Neural cell (in vitro differentiated cells): ENCODE measurements at regions not wholly inside any gene's neighbourhood (a gene's known extent, or its start where the extent isn't known, plus 50 kb on each side); places are given as distances from the start of the nearest gene placed in this dataset.

ENCODE experiments used
- H2AFZ ChIP-seq: fragments of 200-600, 300-800 bp; sonication (generic), shearing (Covaris generic); 2 replicates; pipeline ENCODE4 v1.6.0; 2014; ENCODE audit warnings: low read depth, mild to moderate bottlenecking, antibody characterized with exemption, low read length, moderate library complexity
- H3F3A ChIP-seq: fragments of 200-600 bp; shearing (Covaris generic); 2 replicates; pipeline ENCODE4 v1.6.1; 2016; ENCODE audit warnings: mild to moderate bottlenecking, moderate library complexity, mixed read lengths, antibody characterized with exemption, low read length; ENCODE audit not compliant: insufficient read depth, poor library complexity, severe bottlenecking
- H3K27ac ChIP-seq: fragments of 200-600, 300-800 bp; sonication (generic), shearing (Covaris generic); 2 replicates; pipeline ENCODE4 v1.5.1; 2014; ENCODE audit warnings: mild to moderate bottlenecking, low read length, moderate library complexity
- H3K27me3 ChIP-seq: fragments of 300-800, 200-600 bp; sonication (generic), shearing (Covaris generic); 2 replicates; pipeline ENCODE4 v1.6.0; 2014; ENCODE audit warnings: mild to moderate bottlenecking, low read depth, low read length, moderate library complexity; ENCODE audit not compliant: insufficient read depth
- H3K36me3 ChIP-seq: fragments of 300-800, 200-600 bp; sonication (generic), shearing (Covaris generic); 2 replicates; pipeline ENCODE4 v1.5.1; 2014; ENCODE audit warnings: mild to moderate bottlenecking, antibody characterized with exemption, low read length, moderate library complexity; ENCODE audit not compliant: insufficient read depth
- H3K4me2 ChIP-seq: fragments of 300-800, 200-600 bp; sonication (generic), shearing (Covaris generic); 2 replicates; pipeline ENCODE4 v1.6.0; 2014; ENCODE audit warnings: mild to moderate bottlenecking, low read length
- H3K4me3 ChIP-seq: fragments of 300-800, 200-600 bp; sonication (generic), shearing (Covaris generic); 2 replicates; pipeline ENCODE4 v1.5.1; 2014; ENCODE audit warnings: mild to moderate bottlenecking, low read length, moderate library complexity
- H3K79me2 ChIP-seq: fragments of 200-600 bp; shearing (Covaris generic); replicated peaks from 2 replicates; pipeline ENCODE4 v1.6.0; 2014; ENCODE audit warnings: mild to moderate bottlenecking, low read length, moderate library complexity; ENCODE audit not compliant: insufficient read depth
- H3K9ac ChIP-seq: fragments of 300-800, 200-600 bp; sonication (generic), shearing (Covaris generic); 2 replicates; pipeline ENCODE4 v1.6.1; 2016; ENCODE audit warnings: mild to moderate bottlenecking, low read length, mixed read lengths
- H3K9me2 ChIP-seq: fragments of 200-600 bp; shearing (Covaris generic); 2 replicates; pipeline ENCODE4 v1.6.1; 2016; ENCODE audit warnings: mild to moderate bottlenecking, low read length, mixed read lengths; ENCODE audit not compliant: insufficient read depth
- H3K9me3 ChIP-seq: fragments of 200-600, 300-800 bp; sonication (generic), shearing (Covaris generic); 2 replicates; pipeline ENCODE4 v1.6.1; 2016; ENCODE audit warnings: mild to moderate bottlenecking, mixed run types, low read length, moderate library complexity, mixed read lengths
- H4K20me1 ChIP-seq: fragments of 200-600 bp; shearing (Covaris generic); 2 replicates; pipeline ENCODE4 v1.6.1; 2016; ENCODE audit warnings: mild to moderate bottlenecking, mixed run types; ENCODE audit not compliant: insufficient read depth
- EP300 ChIP-seq: fragments of 450-650 bp; conservative IDR thresholded peaks from 2 replicates; pipeline ENCODE4 v1.6.1; 2014; ENCODE audit warnings: antibody characterized with exemption, mild to moderate bottlenecking, moderate library complexity; ENCODE audit not compliant: poor library complexity, severe bottlenecking
- EZH2 ChIP-seq: fragments of 200-600, 300-800 bp; shearing (Covaris generic), sonication (generic); IDR thresholded peaks from 2 replicates; pipeline ENCODE4 v1.6.1; 2014; ENCODE audit warnings: antibody characterized with exemption, low read length, borderline replicate concordance, mild to moderate bottlenecking; ENCODE audit not compliant: insufficient read depth, poor library complexity, severe bottlenecking
- MXI1 ChIP-seq: fragments of 450-650 bp; conservative IDR thresholded peaks from 2 replicates; pipeline ENCODE4 v1.6.1; 2014; ENCODE audit warnings: antibody characterized with exemption, mild to moderate bottlenecking; ENCODE audit not compliant: poor library complexity, severe bottlenecking
- POLR2AphosphoS5 ChIP-seq: IDR thresholded peaks from 2 replicates; pipeline ENCODE4 v1.6.1; 2012
- RAD21 ChIP-seq: fragments of 450-650 bp; conservative IDR thresholded peaks from 2 replicates; pipeline ENCODE4 v1.6.1; 2014; ENCODE audit warnings: antibody characterized with exemption, mild to moderate bottlenecking, moderate library complexity
- SMC3 ChIP-seq: fragments of 450-650 bp; conservative IDR thresholded peaks from 2 replicates; pipeline ENCODE4 v1.6.1; 2014; ENCODE audit warnings: antibody characterized with exemption, mild to moderate bottlenecking, moderate library complexity; ENCODE audit not compliant: poor library complexity
- TAF1 ChIP-seq: IDR thresholded peaks from 2 replicates; pipeline ENCODE4 v1.6.1; 2012; ENCODE audit warnings: low read depth
- TF ChIP-seq, protein P1 (sequence below): IDR thresholded peaks from 2 replicates; pipeline ENCODE4 v1.6.1; 2012; ENCODE audit warnings: borderline replicate concordance
- TF ChIP-seq, protein P2 (sequence below): fragments of 450-650 bp; IDR thresholded peaks from 2 replicates; pipeline ENCODE4 v1.5.1; 2014; ENCODE audit warnings: antibody characterized with exemption, mild to moderate bottlenecking, moderate library complexity; ENCODE audit not compliant: poor library complexity, severe bottlenecking

DNA sequence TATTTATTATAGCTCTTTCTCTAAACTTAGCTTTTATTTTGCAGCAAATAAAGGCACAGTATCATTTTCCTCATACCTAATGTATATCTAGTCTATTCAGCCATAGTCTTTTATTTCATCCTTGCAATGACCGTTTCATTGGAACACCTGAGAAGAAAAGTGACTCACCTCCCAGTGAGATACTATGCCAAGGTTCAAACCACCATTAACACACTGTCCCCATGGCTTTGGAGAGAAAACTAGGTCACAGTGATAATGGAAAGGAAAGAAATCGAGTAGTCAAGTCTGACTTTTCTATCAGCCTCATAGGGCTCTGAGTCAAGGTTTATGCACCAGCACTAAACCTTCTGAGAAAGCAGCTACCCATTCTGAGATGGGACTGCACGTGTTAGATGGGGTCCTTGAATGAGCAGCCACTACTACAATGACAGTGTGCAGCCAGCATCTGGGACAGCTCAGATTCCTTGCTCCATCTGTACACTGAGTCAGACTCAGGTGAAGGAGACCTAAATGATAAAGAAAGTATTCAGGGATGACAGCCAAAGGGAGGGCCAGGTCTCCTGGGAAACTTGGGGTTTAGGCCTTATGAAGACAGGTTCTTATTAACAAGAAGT lies 971.1 kb upstream of the ACVR2A start:
- no peak overlapping the region for H3K4me3 ChIP-seq
- H3K9me2 ChIP-seq, result no peaks in the 10 kb centered on the region
- H3K27ac ChIP-seq, result no peak overlapping the region
- H3F3A ChIP-seq, result no peaks in the 10 kb centered on the region
- H3K36me3 ChIP-seq, result no peaks in the 10 kb centered on the region
- no peaks in the 10 kb centered on the region for H3K9me3 ChIP-seq
- H3K4me2 ChIP-seq, result no peak overlapping the region
- no peak overlapping the region for H3K9ac ChIP-seq
- no peaks in the 10 kb centered on the region for H3K27me3 ChIP-seq
- H3K79me2 ChIP-seq, result no peaks in the 10 kb centered on the region
- no peak overlapping the region for H2AFZ ChIP-seq
- TF ChIP-seq, protein P1, sequence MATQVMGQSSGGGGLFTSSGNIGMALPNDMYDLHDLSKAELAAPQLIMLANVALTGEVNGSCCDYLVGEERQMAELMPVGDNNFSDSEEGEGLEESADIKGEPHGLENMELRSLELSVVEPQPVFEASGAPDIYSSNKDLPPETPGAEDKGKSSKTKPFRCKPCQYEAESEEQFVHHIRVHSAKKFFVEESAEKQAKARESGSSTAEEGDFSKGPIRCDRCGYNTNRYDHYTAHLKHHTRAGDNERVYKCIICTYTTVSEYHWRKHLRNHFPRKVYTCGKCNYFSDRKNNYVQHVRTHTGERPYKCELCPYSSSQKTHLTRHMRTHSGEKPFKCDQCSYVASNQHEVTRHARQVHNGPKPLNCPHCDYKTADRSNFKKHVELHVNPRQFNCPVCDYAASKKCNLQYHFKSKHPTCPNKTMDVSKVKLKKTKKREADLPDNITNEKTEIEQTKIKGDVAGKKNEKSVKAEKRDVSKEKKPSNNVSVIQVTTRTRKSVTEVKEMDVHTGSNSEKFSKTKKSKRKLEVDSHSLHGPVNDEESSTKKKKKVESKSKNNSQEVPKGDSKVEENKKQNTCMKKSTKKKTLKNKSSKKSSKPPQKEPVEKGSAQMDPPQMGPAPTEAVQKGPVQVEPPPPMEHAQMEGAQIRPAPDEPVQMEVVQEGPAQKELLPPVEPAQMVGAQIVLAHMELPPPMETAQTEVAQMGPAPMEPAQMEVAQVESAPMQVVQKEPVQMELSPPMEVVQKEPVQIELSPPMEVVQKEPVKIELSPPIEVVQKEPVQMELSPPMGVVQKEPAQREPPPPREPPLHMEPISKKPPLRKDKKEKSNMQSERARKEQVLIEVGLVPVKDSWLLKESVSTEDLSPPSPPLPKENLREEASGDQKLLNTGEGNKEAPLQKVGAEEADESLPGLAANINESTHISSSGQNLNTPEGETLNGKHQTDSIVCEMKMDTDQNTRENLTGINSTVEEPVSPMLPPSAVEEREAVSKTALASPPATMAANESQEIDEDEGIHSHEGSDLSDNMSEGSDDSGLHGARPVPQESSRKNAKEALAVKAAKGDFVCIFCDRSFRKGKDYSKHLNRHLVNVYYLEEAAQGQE, result no peak
- TF ChIP-seq MXI1 (no peak), EP300 (no peak), EZH2 (no peak), TAF1 (no peak)
- no peaks in the 10 kb centered on the region for H4K20me1 ChIP-seq

- no peak overlapping the region for H2AFZ ChIP-seq
- TF ChIP-seq TAF1, result no peak
- TF ChIP-seq RAD21, result no peak
- no peak for TF ChIP-seq MXI1
- TF ChIP-seq, protein P2, sequence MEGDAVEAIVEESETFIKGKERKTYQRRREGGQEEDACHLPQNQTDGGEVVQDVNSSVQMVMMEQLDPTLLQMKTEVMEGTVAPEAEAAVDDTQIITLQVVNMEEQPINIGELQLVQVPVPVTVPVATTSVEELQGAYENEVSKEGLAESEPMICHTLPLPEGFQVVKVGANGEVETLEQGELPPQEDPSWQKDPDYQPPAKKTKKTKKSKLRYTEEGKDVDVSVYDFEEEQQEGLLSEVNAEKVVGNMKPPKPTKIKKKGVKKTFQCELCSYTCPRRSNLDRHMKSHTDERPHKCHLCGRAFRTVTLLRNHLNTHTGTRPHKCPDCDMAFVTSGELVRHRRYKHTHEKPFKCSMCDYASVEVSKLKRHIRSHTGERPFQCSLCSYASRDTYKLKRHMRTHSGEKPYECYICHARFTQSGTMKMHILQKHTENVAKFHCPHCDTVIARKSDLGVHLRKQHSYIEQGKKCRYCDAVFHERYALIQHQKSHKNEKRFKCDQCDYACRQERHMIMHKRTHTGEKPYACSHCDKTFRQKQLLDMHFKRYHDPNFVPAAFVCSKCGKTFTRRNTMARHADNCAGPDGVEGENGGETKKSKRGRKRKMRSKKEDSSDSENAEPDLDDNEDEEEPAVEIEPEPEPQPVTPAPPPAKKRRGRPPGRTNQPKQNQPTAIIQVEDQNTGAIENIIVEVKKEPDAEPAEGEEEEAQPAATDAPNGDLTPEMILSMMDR, result no peak
- no peak for TF ChIP-seq POLR2AphosphoS5
- TF ChIP-seq, protein P1, result no peak
- no peak for TF ChIP-seq SMC3
- H3K79me2 ChIP-seq, result no peaks in the 10 kb centered on the region
- no peaks in the 10 kb centered on the region for H3K27me3 ChIP-seq
- no peak overlapping the region for H3K4me2 ChIP-seq
- no peak overlapping the region for H3K4me3 ChIP-seq
- H3K9ac ChIP-seq, result no peak overlapping the region
- no peaks in the 10 kb centered on the region for H3K9me3 ChIP-seq
- no peaks in the 10 kb centered on the region for H3K9me2 ChIP-seq
- H4K20me1 ChIP-seq, result no peaks in the 10 kb centered on the region
- H3F3A ChIP-seq, result no peaks in the 10 kb centered on the region
- no peak overlapping the region for H3K27ac ChIP-seq
- no peaks in the 10 kb centered on the region for H3K36me3 ChIP-seq
These were observed 971.8 kb upstream of the ACVR2A start for GRCh38 chr2:146873056-146873455.
